Activated CD4-positive, alpha-beta T cell treated with anti-CD3 and anti-CD28 coated beads, Interleukin-10, Interleukin-2, amounts not matched to agents 100 ng/mL and 50 ng/mL, durations not matched to agents 16 hours and 8 hours (primary cell): ENCODE measurements at regions not wholly inside any gene's neighbourhood (a gene's known extent, or its start where the extent isn't known, plus 50 kb on each side); places are given as distances from the start of the nearest gene placed in this dataset.

Source experiments
- DNase-seq: peaks from one replicate; pipeline ENCODE4 v3.0.0-alpha.2; 2020

DNA sequence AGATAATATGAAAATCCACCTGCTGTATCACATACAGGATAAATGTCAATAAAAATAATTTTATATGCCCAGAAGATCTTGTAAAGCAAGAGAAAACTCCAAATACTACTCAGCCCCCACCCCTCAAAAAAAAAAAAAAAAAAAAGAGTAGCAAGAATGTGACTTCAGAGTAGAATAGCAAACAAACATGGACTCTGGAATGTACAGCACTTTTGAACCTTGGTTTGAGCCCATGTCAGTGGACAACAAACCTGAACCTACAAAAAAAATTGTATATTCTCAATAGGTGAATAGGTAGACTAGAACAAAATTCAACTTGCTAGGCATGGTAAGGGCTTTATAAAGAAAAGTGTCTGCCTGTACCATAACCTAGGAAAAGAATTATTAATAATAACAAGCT lies 428.0 kb downstream of the SLITRK6 start:
- DNase-seq: no peak

- DNase-seq: no peak
These were observed 430.5 kb downstream of the SLITRK6 start for GRCh38 chr13:85368686-85369085.

GRCh38 chr13:85367887-85368286 lies 431.3 kb downstream of the SLITRK6 start:
- DNase-seq: no peak

GRCh38 chr13:85366759-85367417 lies 432.3 kb downstream of the SLITRK6 start:
- DNase-seq: no peak

DNA sequence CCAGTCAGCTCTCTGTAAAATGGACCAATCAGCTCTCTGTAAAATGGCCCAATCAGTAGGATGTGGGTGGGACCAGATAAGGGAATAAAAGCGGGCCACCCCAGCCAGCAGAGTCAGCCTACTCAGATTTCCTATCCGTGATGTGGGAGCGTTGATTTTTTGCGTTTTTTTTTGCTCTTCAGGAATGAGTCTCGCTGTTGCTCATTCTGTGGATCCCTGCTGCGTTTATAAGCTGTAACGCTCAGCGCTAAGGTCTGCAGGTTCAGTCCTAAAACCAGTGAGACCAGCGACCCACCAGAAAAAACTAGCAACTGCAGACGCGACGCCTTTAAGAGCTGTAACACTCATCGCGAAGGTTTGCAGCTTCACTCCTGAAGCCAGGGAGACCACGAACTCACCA lies 435.7 kb downstream of the SLITRK6 start:
- no peak for DNase-seq

- no peak for DNase-seq
These were observed 436.2 kb downstream of the SLITRK6 start for GRCh38 chr13:85362980-85363379.

GRCh38 chr13:85347251-85347650 lies 452.0 kb downstream of the SLITRK6 start:
- no peak for DNase-seq

DNA sequence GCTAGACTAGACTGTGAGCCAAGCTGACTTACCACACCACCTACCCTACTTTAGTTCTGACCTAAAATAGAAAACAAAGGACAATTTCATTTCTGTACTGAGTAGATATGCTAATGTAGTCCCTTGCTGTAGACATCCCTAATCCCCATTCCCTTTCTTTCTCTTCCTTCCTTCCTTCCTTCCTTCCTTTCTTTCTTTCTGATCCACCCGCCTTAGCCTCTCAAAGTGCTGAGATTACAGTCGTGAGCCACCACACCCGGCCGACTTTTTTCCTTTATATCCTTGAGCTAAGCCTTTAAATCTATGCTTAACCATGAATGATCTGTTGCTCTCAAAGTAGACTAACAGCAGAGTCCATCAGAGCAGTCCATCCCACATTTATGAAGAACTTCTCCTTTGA lies 465.0 kb downstream of the SLITRK6 start:
- no peak for DNase-seq

GRCh38 chr13:85333506-85334020 lies 465.7 kb downstream of the SLITRK6 start:
- DNase-seq: no peak

- no peak for DNase-seq
These were observed 466.6 kb downstream of the SLITRK6 start for GRCh38 chr13:85332615-85333014.

- DNase-seq: no peak
These were observed 477.5 kb downstream of the SLITRK6 start for GRCh38 chr13:85321734-85322133.

DNA sequence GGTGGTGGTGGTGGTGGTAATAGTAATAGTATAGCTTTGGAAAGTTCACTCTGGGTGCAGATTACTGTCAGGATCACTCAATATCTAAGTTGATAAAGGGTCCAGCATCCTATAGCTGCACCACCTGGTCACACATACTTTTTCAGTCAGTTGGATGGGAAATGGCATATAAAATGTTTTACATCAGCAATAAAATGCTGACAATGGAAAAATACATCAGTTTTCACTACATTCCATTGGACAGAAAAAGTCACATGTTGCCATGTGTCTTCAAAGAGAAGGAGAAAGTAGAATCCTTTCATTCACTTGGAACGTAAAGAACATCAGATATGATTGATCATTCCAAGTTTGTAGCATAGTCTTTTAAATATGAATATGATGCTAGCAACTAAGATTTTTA lies 481.4 kb downstream of the SLITRK6 start:
- no peak for DNase-seq

DNA sequence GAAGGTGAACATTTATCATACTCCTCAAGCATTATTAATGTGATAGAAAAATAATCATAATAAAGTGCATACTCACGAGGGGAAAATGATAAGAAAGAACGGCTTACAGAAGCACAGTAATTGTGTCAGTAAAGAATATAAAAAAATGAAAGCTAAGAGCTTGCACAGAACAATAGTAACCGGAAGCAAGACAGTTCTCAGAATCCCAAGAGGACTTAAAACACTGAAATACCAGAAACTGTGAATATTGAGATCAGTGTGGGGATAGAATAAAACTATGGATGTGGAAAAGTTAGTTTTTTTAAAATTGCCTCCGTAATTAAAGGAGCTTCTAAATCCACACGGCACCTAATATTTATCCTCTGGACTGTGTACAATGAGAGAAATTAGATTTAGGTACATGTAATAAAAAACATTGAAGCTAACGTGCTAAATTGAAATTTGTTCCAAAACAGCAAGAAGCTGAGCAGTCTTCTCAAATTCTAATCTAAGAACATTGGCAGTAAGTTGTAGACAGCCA lies 482.7 kb downstream of the SLITRK6 start:
- no peak for DNase-seq

DNA sequence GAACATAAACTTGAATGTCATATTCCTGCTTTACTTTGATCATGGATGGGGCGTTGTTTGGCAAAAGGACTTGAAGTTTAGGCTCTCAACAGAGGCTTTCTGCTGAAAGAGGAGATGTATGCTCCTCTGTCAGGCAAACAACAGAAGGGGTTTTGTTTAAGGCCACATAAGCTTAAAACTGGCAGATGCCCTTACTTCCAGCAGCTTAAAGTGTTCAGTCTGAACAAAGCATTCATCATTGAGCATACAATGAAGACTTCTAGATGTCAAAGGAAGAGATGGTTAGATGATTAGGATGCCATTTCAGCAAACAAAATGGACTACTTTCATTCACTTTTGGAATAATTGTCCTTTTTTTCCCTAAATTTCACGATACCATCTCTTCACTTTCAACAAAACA lies 484.5 kb downstream of the SLITRK6 start:
- no peak for DNase-seq

DNA sequence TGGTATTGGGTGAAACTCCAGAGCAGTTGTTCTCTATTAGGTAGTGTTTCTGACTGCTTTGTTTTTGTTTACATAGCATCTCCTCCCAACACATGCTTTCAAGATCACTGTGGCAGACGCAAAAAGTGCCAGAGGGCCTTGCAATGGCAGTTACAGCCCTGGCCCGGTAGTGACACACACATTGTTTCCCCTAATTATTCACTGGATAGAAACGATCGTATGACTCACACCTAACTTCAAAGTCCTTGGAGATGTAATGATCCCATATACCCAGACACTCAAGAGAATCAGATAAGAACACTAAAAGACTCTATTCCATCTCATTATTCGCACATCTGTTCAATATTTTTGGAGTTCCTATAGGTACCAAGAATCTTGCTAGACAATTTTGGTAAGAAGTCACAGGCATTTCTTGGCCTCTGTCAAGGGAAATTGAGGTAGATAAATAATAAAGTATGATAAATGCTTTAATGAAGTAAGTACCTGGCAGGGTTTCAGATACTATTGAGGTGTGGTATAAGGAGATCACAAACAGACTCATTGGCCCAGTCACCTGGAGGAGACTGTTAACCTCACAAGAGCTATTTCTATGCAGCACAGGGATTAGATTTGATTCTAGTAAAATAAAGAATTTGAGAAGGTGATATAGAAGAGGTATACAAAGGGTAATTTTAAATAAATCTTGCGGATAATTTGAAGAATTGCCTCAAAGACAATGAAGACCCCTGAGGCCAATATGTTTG lies 485.3 kb downstream of the SLITRK6 start:
- no peak for DNase-seq

DNA sequence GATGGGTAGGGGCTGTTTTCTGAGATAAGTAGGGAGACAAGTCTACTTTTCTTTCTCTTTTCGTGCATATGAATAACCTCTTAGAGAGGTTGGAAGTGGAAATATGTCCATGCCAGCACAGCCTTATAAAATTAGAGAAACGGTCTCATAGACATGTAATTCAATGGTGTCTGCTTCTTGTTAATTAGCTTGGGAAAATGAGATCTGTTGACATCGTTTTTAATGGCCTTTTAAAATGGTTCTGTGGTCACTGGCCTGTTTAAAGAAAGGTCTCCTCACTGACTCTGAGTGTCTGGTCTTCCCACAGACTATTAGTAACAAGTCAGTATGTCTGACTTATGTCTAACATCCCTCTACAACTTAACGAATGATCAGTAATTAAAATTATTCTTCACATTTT lies 487.1 kb downstream of the SLITRK6 start:
- no peak for DNase-seq

GRCh38 chr13:85303630-85304029 lies 495.6 kb downstream of the SLITRK6 start:
- DNase-seq: no peak

DNA sequence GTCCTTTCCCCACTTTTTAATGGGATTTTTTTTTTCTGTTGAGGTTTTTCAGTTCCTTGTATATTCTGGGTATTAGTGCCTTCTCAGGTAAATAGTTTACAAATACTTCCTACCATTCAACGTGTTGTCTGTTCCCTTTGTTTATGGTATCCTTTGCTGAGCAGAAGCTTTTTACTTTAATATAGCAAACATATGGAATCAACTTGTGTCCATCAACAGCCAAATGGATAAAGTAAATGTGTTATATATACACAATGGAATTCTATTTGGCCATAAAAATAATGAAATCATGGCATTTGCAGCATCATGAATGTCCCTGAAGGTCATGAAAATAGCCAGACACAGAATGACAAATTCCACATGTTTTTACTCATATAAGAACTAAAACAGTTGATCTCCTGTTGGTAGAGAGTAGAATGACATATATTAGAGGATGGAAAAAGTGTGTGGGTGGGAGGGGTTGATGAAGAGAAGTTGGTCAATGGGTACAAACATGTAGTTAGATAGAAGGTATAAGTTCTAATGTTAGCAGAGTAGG lies 500.8 kb downstream of the SLITRK6 start:
- no peak for DNase-seq

GRCh38 chr13:85288698-85289097 lies 510.5 kb downstream of the SLITRK6 start:
- no peak for DNase-seq

DNA sequence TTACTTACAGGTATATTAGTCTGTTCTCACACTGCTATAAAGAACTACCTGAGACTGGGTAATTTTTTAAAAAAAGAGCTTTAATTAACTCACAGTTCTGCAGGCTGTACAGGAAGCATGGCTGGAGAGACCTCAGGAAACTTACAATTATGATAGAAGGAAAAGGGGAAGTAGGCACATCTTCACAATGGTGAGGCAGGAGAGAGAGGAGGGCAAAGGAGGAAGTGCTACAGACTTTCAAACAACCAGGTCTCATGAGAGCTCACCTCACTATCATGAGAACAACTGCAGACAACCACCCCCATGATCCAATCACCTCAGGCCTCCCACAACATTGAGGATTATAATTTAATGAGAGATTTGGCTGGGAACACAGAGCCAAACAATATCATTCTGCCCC lies 511.7 kb downstream of the SLITRK6 start:
- no peak for DNase-seq

DNA sequence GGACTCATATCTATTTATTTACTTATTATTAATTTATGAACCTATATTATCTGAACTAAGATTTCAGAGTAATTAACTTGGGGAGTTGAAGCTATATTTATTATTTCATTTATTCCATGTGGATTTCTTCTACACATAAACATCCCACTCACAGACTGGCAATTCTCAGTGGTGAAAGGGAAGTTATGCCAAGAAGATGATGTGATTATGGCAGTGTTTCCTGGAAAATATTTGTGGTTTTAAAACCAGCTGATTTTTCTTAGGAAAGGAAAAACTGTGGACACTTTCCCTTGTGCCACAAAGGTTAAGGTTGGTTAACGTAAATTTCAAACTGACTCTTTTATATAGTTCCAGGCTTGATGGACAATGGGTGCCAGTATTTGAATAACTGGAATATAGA lies 513.1 kb downstream of the SLITRK6 start:
- no peak for DNase-seq

GRCh38 chr13:85284349-85284748 lies 514.9 kb downstream of the SLITRK6 start:
- no peak for DNase-seq

DNA sequence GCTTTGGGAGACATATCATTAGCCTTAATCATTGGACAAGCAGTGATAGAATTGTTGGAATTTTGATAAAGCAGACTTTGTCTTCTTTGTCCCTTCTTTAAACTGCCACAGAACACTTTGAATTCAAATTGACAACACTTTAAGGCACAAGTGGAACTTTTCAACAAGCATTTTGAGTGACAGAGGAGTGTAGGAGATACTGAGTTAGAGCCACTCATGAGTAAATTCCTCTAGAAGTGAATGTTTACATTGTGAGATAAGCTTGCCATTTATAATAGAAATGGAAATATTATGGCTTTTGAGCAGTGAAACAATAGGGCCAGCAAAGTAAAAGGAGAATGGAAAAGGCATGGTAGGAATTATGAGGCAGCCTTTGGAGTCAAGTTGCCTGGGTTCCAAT lies 515.8 kb downstream of the SLITRK6 start:
- DNase-seq: no peak

DNA sequence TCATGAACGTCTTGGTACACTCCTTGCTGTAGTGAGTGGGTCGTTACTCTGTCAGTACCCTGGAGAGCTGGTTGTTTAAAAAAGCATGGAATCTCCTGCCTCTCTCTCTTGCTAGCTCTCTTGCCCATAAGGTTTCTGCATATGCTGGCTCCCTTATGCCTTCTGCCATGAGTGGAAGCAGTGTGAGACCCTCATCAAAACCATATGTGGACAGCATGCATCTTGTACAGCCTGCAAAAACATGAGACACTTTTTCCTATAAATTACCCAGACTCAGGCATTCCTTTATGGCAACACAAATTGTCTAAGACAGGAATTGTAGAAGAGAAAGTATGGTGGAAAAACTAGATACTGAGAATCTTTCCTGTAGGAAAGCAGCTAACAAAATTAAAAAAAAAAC lies 516.3 kb downstream of the SLITRK6 start:
- no peak for DNase-seq
